Endothelial cell of umbilical vein (primary cell): ENCODE measurements at regions not wholly inside any gene's neighbourhood (a gene's known extent, or its start where the extent isn't known, plus 50 kb on each side); places are given as distances from the start of the nearest gene placed in this dataset.

Experiments used
- BruUV-seq: library from RNA; stranded (reverse); fragments of 400-500 nt; replicated peaks from 2 replicates; lab custom pipeline; 2021; lab: Mats Ljungman, UMichigan
- CTCF ChIA-PET: fragments of 300-600, 350-600 bp; sonication (Branson Sonifier 250); formaldehyde crosslinking; loops from one replicate; lab custom pipeline; 2021; ENCODE audit warnings: antibody characterized with exemption, inconsistent platforms; lab: Charles Lee
- POLR2A ChIA-PET: fragments of 300-600, 350-600 bp; sonication (Branson Sonifier 250); formaldehyde crosslinking; loops from one replicate; lab custom pipeline; 2021; ENCODE audit warnings: antibody characterized with exemption, inconsistent platforms; lab: Charles Lee
- DNase-seq: peaks from one replicate; pipeline ENCODE4 v3.0.0-alpha.2; 2011; ENCODE audit warnings: low read depth, low spot score
- FAIRE-seq: peaks from 2 replicates; lab custom pipeline; 2011; peaks lifted over from hg19 to GRCh38; lab: Jason Lieb, UNC
- H2AFZ ChIP-seq: 2 replicates; pipeline ENCODE4 v1.6.0; 2012; ENCODE audit warnings: low read depth, low read length, control low read depth, inconsistent platforms
- H3K27ac ChIP-seq: 2 replicates; pipeline ENCODE4 v1.5.1; 2011; ENCODE audit warnings: low read depth, mild to moderate bottlenecking, control low read depth, low read length, moderate library complexity; ENCODE audit not compliant: insufficient read depth
- H3K27me3 ChIP-seq, 2 experiments: 2 replicates each; pipeline versions ENCODE4 v1.6.0 to v1.6.1; 2011; ENCODE audit warnings: low read length in 2 of 2, mixed read lengths in 1 of 2; ENCODE audit not compliant: control insufficient read depth in 2 of 2, insufficient read depth in 2 of 2
- H3K36me3 ChIP-seq, 2 experiments: 2 replicates in 1 of 2; 3 replicates in 1 of 2; pipeline ENCODE4 v1.5.1; 2011; ENCODE audit warnings: low read length in 2 of 2, mild to moderate bottlenecking in 1 of 2, moderate library complexity in 1 of 2; ENCODE audit not compliant: control insufficient read depth in 2 of 2, insufficient read depth in 2 of 2; ENCODE audit errors: extremely low read depth in 1 of 2
- H3K4me1 ChIP-seq: 3 replicates; pipeline ENCODE4 v1.5.1; 2011; ENCODE audit warnings: mild to moderate bottlenecking, low read length; ENCODE audit not compliant: control insufficient read depth, insufficient read depth; ENCODE audit errors: extremely low read depth
- H3K4me2 ChIP-seq: 2 replicates; pipeline ENCODE4 v1.6.1; 2011; ENCODE audit warnings: low read length, control low read depth, mixed read lengths; ENCODE audit not compliant: insufficient read depth
- H3K4me3 ChIP-seq, 3 experiments: fragments of 200-600 bp in 1 of 3; sonication (generic), shearing (Covaris generic) in 1 of 3; replicated peaks in 1 of 3; 2 replicates each; pipeline ENCODE4 v1.5.1; 2011 to 2016; ENCODE audit warnings: control low read depth in 3 of 3, low read length in 3 of 3, mild to moderate bottlenecking in 2 of 3, inconsistent platforms in 1 of 3, low read depth in 1 of 3, moderate library complexity in 1 of 3; ENCODE audit not compliant: insufficient read depth in 1 of 3
- H3K79me2 ChIP-seq: 2 replicates; pipeline ENCODE4 v1.6.0; 2012; ENCODE audit warnings: low read length, inconsistent platforms; ENCODE audit not compliant: control insufficient read depth, insufficient read depth
- H3K9ac ChIP-seq: replicated peaks from 2 replicates; pipeline ENCODE3; 2011; ENCODE audit warnings: low read length, control low read depth; ENCODE audit not compliant: insufficient read depth; ENCODE audit errors: extremely low read depth
- H3K9me1 ChIP-seq: replicated peaks from 3 replicates; pipeline ENCODE4 v1.6.0; 2011; ENCODE audit warnings: mild to moderate bottlenecking, low read length; ENCODE audit not compliant: control insufficient read depth, insufficient read depth; ENCODE audit errors: extremely low read depth
- H3K9me3 ChIP-seq: replicated peaks from 2 replicates; pipeline ENCODE4 v1.5.1; 2012; ENCODE audit warnings: low read length, inconsistent platforms; ENCODE audit not compliant: control insufficient read depth, insufficient read depth
- H4K20me1 ChIP-seq: replicated peaks from 2 replicates; pipeline ENCODE3; 2011; ENCODE audit warnings: mild to moderate bottlenecking, low read length; ENCODE audit not compliant: control insufficient read depth, insufficient read depth; ENCODE audit errors: extremely low read depth
- CTCF ChIP-seq, 2 donors: IDR thresholded peaks; 1 replicate in 1 of 2; 2 replicates in 1 of 2; pipeline ENCODE4 v1.5.1; 2011; ENCODE audit warnings: low read length in 2 of 2, mild to moderate bottlenecking in 2 of 2, moderate library complexity in 2 of 2, control low read depth in 1 of 2, inconsistent platforms in 1 of 2, low read depth in 1 of 2; ENCODE audit not compliant: insufficient read depth in 1 of 2; ENCODE audit errors: extremely low read depth in 1 of 2
- EZH2 ChIP-seq: IDR thresholded peaks from 2 replicates; pipeline ENCODE4 v1.6.1; 2012; ENCODE audit warnings: borderline replicate concordance, low read depth, mild to moderate bottlenecking, moderate library complexity, low read length, inconsistent platforms; ENCODE audit not compliant: severe bottlenecking
- FOS ChIP-seq: IDR thresholded peaks from 2 replicates; pipeline ENCODE4 v1.6.1; 2011; ENCODE audit warnings: mild to moderate bottlenecking, low read length, moderate library complexity, borderline replicate concordance; ENCODE audit not compliant: insufficient read depth
- GATA2 ChIP-seq: IDR thresholded peaks from 2 replicates; pipeline ENCODE4 v1.7.0; 2011; ENCODE audit warnings: low read depth, mild to moderate bottlenecking, moderate library complexity, mixed read lengths, low read length; ENCODE audit not compliant: insufficient read length, insufficient read depth
- JUN ChIP-seq: IDR thresholded peaks from 2 replicates; pipeline ENCODE4 v1.6.1; 2011; ENCODE audit warnings: borderline replicate concordance, low read depth; ENCODE audit not compliant: insufficient read length, insufficient read depth
- MAX ChIP-seq: IDR thresholded peaks from 2 replicates; pipeline ENCODE4 v1.6.1; 2011; ENCODE audit not compliant: insufficient read depth, insufficient read length
- MYC ChIP-seq: IDR thresholded peaks from one replicate; pipeline ENCODE4 v1.6.1; 2011; ENCODE audit warnings: mild to moderate bottlenecking, low read depth, low read length
- POLR2A ChIP-seq: IDR thresholded peaks from 2 replicates; pipeline ENCODE4 v1.6.1; 2012; ENCODE audit warnings: low read depth, mild to moderate bottlenecking, control low read depth, low read length
- POLR2AphosphoS5 ChIP-seq: IDR thresholded peaks from 2 replicates; pipeline ENCODE4 v1.6.1; 2012; ENCODE audit warnings: low read depth, mild to moderate bottlenecking, control low read depth, low read length, moderate library complexity; ENCODE audit not compliant: insufficient read depth
- dilution Hi-C: fragments of 300-500 bp; cut with MboI; formaldehyde crosslinking; loops from one replicate; pipeline ENCODE4 v1.15.0; 2019; ENCODE audit warnings: low sequenced_read_pairs; ENCODE audit not compliant: extremely low pct_ligation_motif_present
- intact Hi-C: fragments of 100-400 bp; cut with micrococcal nuclease; formaldehyde crosslinking; loops from one replicate; pipeline ENCODE4 v1.10.0; 2022

- dilution Hi-C loops (no loop called here), intact Hi-C loops (no loop called here)
- no peak overlapping the region for H3K4me3 ChIP-seq
- no peak overlapping the region for H2AFZ ChIP-seq
- TF ChIP-seq FOS, result no peak
- TF ChIP-seq POLR2A, result no peak
- TF ChIP-seq JUN, result no peak
- TF ChIP-seq CTCF (IDR thresholded peaks at IDR 0.05; ENCODE audit: extremely low read depth in 1 of 2, insufficient read depth in 1 of 2, low read depth in 1 of 2, low read length in 2 of 2), result no peak
- TF ChIP-seq POLR2AphosphoS5, result no peak
- TF ChIP-seq MYC, result no peak
- no peak for TF ChIP-seq MAX
- TF ChIP-seq GATA2, result no peak
- no peak for TF ChIP-seq EZH2
- BruUV-seq, result no TSS peak
- H3K79me2 ChIP-seq, result no peaks in the 10 kb centered on the region
- H3K27ac ChIP-seq, result no peak overlapping the region
- DNase-seq, result no peak
- no peaks in the 10 kb centered on the region for H3K4me1 ChIP-seq
- FAIRE-seq, result no peak
- H3K4me2 ChIP-seq, result no peak overlapping the region
- H3K27me3 ChIP-seq, result no peaks in the 10 kb centered on the region
- H3K9me3 ChIP-seq, result peaks cover under 1% of the 10 kb centered on the region
- H3K36me3 ChIP-seq, result no peaks in the 10 kb centered on the region
- no peaks in the 10 kb centered on the region for H4K20me1 ChIP-seq
- ChIA-PET CTCF (no interaction called here), POLR2A (no interaction called here)
- no peaks in the 10 kb centered on the region for H3K9me1 ChIP-seq
- no peak overlapping the region for H3K9ac ChIP-seq
Measured at GRCh38 chr15:93200081-93200836, 111.2 kb upstream of the RGMA start.
